ENCODE measurements at regions not wholly inside any gene's neighbourhood (a gene's known extent, or its start where the extent isn't known, plus 50 kb on each side); places are given as distances from the start of the nearest gene placed in this dataset.

- TF ChIP-seq, protein P1, sequence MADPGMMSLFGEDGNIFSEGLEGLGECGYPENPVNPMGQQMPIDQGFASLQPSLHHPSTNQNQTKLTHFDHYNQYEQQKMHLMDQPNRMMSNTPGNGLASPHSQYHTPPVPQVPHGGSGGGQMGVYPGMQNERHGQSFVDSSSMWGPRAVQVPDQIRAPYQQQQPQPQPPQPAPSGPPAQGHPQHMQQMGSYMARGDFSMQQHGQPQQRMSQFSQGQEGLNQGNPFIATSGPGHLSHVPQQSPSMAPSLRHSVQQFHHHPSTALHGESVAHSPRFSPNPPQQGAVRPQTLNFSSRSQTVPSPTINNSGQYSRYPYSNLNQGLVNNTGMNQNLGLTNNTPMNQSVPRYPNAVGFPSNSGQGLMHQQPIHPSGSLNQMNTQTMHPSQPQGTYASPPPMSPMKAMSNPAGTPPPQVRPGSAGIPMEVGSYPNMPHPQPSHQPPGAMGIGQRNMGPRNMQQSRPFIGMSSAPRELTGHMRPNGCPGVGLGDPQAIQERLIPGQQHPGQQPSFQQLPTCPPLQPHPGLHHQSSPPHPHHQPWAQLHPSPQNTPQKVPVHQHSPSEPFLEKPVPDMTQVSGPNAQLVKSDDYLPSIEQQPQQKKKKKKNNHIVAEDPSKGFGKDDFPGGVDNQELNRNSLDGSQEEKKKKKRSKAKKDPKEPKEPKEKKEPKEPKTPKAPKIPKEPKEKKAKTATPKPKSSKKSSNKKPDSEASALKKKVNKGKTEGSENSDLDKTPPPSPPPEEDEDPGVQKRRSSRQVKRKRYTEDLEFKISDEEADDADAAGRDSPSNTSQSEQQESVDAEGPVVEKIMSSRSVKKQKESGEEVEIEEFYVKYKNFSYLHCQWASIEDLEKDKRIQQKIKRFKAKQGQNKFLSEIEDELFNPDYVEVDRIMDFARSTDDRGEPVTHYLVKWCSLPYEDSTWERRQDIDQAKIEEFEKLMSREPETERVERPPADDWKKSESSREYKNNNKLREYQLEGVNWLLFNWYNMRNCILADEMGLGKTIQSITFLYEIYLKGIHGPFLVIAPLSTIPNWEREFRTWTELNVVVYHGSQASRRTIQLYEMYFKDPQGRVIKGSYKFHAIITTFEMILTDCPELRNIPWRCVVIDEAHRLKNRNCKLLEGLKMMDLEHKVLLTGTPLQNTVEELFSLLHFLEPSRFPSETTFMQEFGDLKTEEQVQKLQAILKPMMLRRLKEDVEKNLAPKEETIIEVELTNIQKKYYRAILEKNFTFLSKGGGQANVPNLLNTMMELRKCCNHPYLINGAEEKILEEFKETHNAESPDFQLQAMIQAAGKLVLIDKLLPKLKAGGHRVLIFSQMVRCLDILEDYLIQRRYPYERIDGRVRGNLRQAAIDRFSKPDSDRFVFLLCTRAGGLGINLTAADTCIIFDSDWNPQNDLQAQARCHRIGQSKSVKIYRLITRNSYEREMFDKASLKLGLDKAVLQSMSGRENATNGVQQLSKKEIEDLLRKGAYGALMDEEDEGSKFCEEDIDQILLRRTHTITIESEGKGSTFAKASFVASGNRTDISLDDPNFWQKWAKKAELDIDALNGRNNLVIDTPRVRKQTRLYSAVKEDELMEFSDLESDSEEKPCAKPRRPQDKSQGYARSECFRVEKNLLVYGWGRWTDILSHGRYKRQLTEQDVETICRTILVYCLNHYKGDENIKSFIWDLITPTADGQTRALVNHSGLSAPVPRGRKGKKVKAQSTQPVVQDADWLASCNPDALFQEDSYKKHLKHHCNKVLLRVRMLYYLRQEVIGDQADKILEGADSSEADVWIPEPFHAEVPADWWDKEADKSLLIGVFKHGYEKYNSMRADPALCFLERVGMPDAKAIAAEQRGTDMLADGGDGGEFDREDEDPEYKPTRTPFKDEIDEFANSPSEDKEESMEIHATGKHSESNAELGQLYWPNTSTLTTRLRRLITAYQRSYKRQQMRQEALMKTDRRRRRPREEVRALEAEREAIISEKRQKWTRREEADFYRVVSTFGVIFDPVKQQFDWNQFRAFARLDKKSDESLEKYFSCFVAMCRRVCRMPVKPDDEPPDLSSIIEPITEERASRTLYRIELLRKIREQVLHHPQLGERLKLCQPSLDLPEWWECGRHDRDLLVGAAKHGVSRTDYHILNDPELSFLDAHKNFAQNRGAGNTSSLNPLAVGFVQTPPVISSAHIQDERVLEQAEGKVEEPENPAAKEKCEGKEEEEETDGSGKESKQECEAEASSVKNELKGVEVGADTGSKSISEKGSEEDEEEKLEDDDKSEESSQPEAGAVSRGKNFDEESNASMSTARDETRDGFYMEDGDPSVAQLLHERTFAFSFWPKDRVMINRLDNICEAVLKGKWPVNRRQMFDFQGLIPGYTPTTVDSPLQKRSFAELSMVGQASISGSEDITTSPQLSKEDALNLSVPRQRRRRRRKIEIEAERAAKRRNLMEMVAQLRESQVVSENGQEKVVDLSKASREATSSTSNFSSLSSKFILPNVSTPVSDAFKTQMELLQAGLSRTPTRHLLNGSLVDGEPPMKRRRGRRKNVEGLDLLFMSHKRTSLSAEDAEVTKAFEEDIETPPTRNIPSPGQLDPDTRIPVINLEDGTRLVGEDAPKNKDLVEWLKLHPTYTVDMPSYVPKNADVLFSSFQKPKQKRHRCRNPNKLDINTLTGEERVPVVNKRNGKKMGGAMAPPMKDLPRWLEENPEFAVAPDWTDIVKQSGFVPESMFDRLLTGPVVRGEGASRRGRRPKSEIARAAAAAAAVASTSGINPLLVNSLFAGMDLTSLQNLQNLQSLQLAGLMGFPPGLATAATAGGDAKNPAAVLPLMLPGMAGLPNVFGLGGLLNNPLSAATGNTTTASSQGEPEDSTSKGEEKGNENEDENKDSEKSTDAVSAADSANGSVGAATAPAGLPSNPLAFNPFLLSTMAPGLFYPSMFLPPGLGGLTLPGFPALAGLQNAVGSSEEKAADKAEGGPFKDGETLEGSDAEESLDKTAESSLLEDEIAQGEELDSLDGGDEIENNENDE (IDR thresholded peaks at IDR 0.05; ENCODE audit: insufficient replicate concordance, low read length), result no peak
- TF ChIP-seq CREB1 (IDR thresholded peaks at IDR 0.05), result no peak
- TF ChIP-seq BACH1 (IDR thresholded peaks at IDR 0.05; ENCODE audit: low read length), result no peak
- no peak for TF ChIP-seq SIN3A (conservative IDR thresholded peaks at IDR 0.05 in 1 of 2, IDR thresholded peaks at IDR 0.05 in 1 of 2; ENCODE audit: low read depth in 1 of 2, low read length in 2 of 2)
Observed at GRCh38 chr4:186981161-186981560, 257.5 kb upstream of the FAT1 start (continued).

Data from H1 (cell line).